CD4-positive, alpha-beta memory T cell (primary cell): ENCODE measurements at regions not wholly inside any gene's neighbourhood (a gene's known extent, or its start where the extent isn't known, plus 50 kb on each side); places are given as distances from the start of the nearest gene placed in this dataset.

Source experiments
- CTCF ChIA-PET: fragments of 350-600 bp; sonication (Branson Sonifier 250); formaldehyde crosslinking; loops from one replicate; lab custom pipeline; 2021; ENCODE audit warnings: inconsistent platforms; ENCODE audit not compliant: partially characterized antibody; lab: Charles Lee
- POLR2A ChIA-PET: fragments of 350-600 bp; sonication (Branson Sonifier 250); formaldehyde crosslinking; loops from one replicate; lab custom pipeline; 2021; ENCODE audit not compliant: partially characterized antibody; lab: Charles Lee
- DNase-seq, 5 donors: peaks; one replicate each; pipeline versions ENCODE4 v3.0.0 to v3.0.0-alpha.2; 2020 to 2022; ENCODE audit warnings: mixed read lengths in 1 of 5
- H3K27ac ChIP-seq: one replicate; pipeline ENCODE4 v1.7.0; 2013; ENCODE audit warnings: low read depth, low read length
- H3K27me3 ChIP-seq: 2 replicates; pipeline ENCODE4 v1.7.0; 2013; ENCODE audit warnings: mild to moderate bottlenecking, low read length, moderate library complexity; ENCODE audit not compliant: insufficient read depth
- H3K36me3 ChIP-seq: 2 replicates; pipeline ENCODE4 v1.7.0; 2013; ENCODE audit warnings: mild to moderate bottlenecking, low read length, moderate library complexity; ENCODE audit not compliant: insufficient read depth
- H3K4me1 ChIP-seq: 2 replicates; pipeline ENCODE4 v1.7.0; 2013; ENCODE audit warnings: mild to moderate bottlenecking, low read length, moderate library complexity; ENCODE audit not compliant: insufficient read depth
- H3K4me3 ChIP-seq, 2 donors: one replicate each; pipeline ENCODE4 v1.7.0; 2013; ENCODE audit warnings: low read length in 2 of 2, mild to moderate bottlenecking in 1 of 2
- H3K9me3 ChIP-seq, 2 donors: one replicate each; pipeline ENCODE4 v1.7.0; 2013; ENCODE audit warnings: low read length in 2 of 2, control low read depth in 1 of 2; ENCODE audit not compliant: control insufficient read depth in 1 of 2
- H3K27ac Mint-ChIP-seq, 7 donors: one replicate each; pipeline ENCODE4 v1.8.0; 2020 to 2021; ENCODE audit warnings: mixed read lengths in 7 of 7, mild to moderate bottlenecking in 6 of 7, inconsistent platforms in 3 of 7, moderate library complexity in 3 of 7
- H3K27me3 Mint-ChIP-seq, 2 donors: one replicate each; pipeline ENCODE4 v1.8.0; 2020 to 2021; ENCODE audit warnings: mixed read lengths in 2 of 2
- H3K36me3 Mint-ChIP-seq, 2 donors: one replicate each; pipeline ENCODE4 v1.8.0; 2020 to 2021; ENCODE audit warnings: mixed read lengths in 2 of 2, inconsistent platforms in 1 of 2, mild to moderate bottlenecking in 1 of 2
- H3K4me1 Mint-ChIP-seq, 4 donors: one replicate each; pipeline ENCODE4 v1.8.0; 2020 to 2021; ENCODE audit warnings: mixed read lengths in 4 of 4, mild to moderate bottlenecking in 1 of 4
- H3K4me3 Mint-ChIP-seq, 8 donors: one replicate each; pipeline ENCODE4 v1.8.0; 2020 to 2021; ENCODE audit warnings: mixed read lengths in 8 of 8, mild to moderate bottlenecking in 7 of 8, moderate library complexity in 6 of 8, inconsistent platforms in 3 of 8
- H3K9me3 Mint-ChIP-seq, 8 donors: one replicate each; pipeline ENCODE4 v1.8.0; 2020 to 2021; ENCODE audit warnings: mixed read lengths in 8 of 8, mild to moderate bottlenecking in 5 of 8, inconsistent platforms in 3 of 8, moderate library complexity in 1 of 8
- intact Hi-C: fragments of 100-400 bp; cut with micrococcal nuclease; formaldehyde crosslinking; loops from one replicate; pipeline ENCODE4 v1.15.1; 2023

- DNase-seq, result no peak
- H3K4me3 ChIP-seq, result no peak overlapping the region
- no peaks in the 10 kb centered on the region for H3K4me1 Mint-ChIP-seq
- intact Hi-C loops, result no loop called here
- H3K27ac Mint-ChIP-seq, result no peak overlapping the region
- H3K27me3 ChIP-seq, result no peaks in the 10 kb centered on the region
- H3K9me3 Mint-ChIP-seq, result peaks cover 0 to 2% (median 0%) of the 10 kb centered on the region in 8 donors
- ChIA-PET CTCF (no interaction called here), POLR2A (no interaction called here)
- no peaks in the 10 kb centered on the region for H3K36me3 Mint-ChIP-seq
- no peaks in the 10 kb centered on the region for H3K9me3 ChIP-seq
- H3K27ac ChIP-seq, result no peak overlapping the region
- peaks cover 5 to 26% of the 10 kb centered on the region in 2 donors for H3K27me3 Mint-ChIP-seq
- H3K36me3 ChIP-seq, result no peaks in the 10 kb centered on the region
- H3K4me1 ChIP-seq, result no peaks in the 10 kb centered on the region
- H3K4me3 Mint-ChIP-seq, result no peak overlapping the region
Measured at GRCh38 chr6:2594868-2595267, 155.9 kb downstream of the MYLK4 start.

GRCh38 chr6:2593167-2593566 lies 157.6 kb downstream of the MYLK4 start:
- Histone ChIP-seq H3K4me1 (no peaks in the 10 kb centered on the region), H3K36me3 (no peaks in the 10 kb centered on the region), H3K9me3 (no peaks in the 10 kb centered on the region), H3K27me3 (no peaks in the 10 kb centered on the region), H3K4me3 (no peak overlapping the region), H3K27ac (no peak overlapping the region)
- H3K4me1 Mint-ChIP-seq, result no peaks in the 10 kb centered on the region
- no peak overlapping the region for H3K4me3 Mint-ChIP-seq
- H3K36me3 Mint-ChIP-seq, result no peaks in the 10 kb centered on the region
- POLR2A ChIA-PET, result no interaction called here
- CTCF ChIA-PET, result no interaction called here
- H3K27ac Mint-ChIP-seq, result no peak overlapping the region
- intact Hi-C loops, result no loop called here
- H3K9me3 Mint-ChIP-seq, result peaks cover 0 to 2% (median 0%) of the 10 kb centered on the region in 8 donors
- H3K27me3 Mint-ChIP-seq, result peaks cover 6 to 28% of the 10 kb centered on the region in 2 donors
- DNase-seq, result no peak

GRCh38 chr6:2589171-2589661 lies 161.5 kb downstream of the MYLK4 start:
- POLR2A ChIA-PET, result no interaction called here
- H3K9me3 ChIP-seq, result no peaks in the 10 kb centered on the region
- Mint-ChIP-seq H3K4me1 (no peaks in the 10 kb centered on the region), H3K27me3 (peaks cover 2 to 20% of the 10 kb centered on the region in 2 donors), H3K4me3 (no peak overlapping the region), H3K9me3 (peaks cover 0 to 4% (median 0%) of the 10 kb centered on the region in 8 donors), H3K36me3 (no peaks in the 10 kb centered on the region), H3K27ac (no peak overlapping the region)
- H3K27me3 ChIP-seq, result no peaks in the 10 kb centered on the region
- H3K36me3 ChIP-seq, result no peaks in the 10 kb centered on the region
- DNase-seq, result no peak
- no peaks in the 10 kb centered on the region for H3K4me1 ChIP-seq
- H3K27ac ChIP-seq, result no peak overlapping the region
- no peak overlapping the region for H3K4me3 ChIP-seq
- CTCF ChIA-PET, result no interaction called here
- intact Hi-C loops, result no loop called here

- no peaks in the 10 kb centered on the region for H3K27me3 ChIP-seq
- ChIA-PET CTCF (no interaction called here), POLR2A (no interaction called here)
- no peak overlapping the region for H3K27ac ChIP-seq
- no peaks in the 10 kb centered on the region for H3K4me1 Mint-ChIP-seq
- H3K4me3 ChIP-seq, result no peak overlapping the region
- no peaks in the 10 kb centered on the region for H3K36me3 ChIP-seq
- no peaks in the 10 kb centered on the region for H3K9me3 ChIP-seq
- H3K9me3 Mint-ChIP-seq, result peaks cover 0 to 4% (median 0%) of the 10 kb centered on the region in 8 donors
- H3K36me3 Mint-ChIP-seq, result no peaks in the 10 kb centered on the region
- H3K4me1 ChIP-seq, result no peaks in the 10 kb centered on the region
- H3K27me3 Mint-ChIP-seq, result peaks cover 12 to 31% of the 10 kb centered on the region in 2 donors
- no peak for DNase-seq
- intact Hi-C loops, result no loop called here
- H3K27ac Mint-ChIP-seq, result no peak overlapping the region
- no peak overlapping the region for H3K4me3 Mint-ChIP-seq
Measured at GRCh38 chr6:2583459-2583858, 167.3 kb downstream of the MYLK4 start.

- H3K4me1 Mint-ChIP-seq, result no peaks in the 10 kb centered on the region
- Histone ChIP-seq H3K27me3 (no peaks in the 10 kb centered on the region), H3K4me1 (no peaks in the 10 kb centered on the region), H3K36me3 (no peaks in the 10 kb centered on the region), H3K9me3 (no peaks in the 10 kb centered on the region), H3K27ac (no peak overlapping the region), H3K4me3 (no peak overlapping the region)
- H3K27ac Mint-ChIP-seq, result no peak overlapping the region
- no peak overlapping the region for H3K4me3 Mint-ChIP-seq
- DNase-seq, result no peak
- POLR2A ChIA-PET, result no interaction called here
- H3K27me3 Mint-ChIP-seq, result peaks cover 12 to 28% of the 10 kb centered on the region in 2 donors
- H3K9me3 Mint-ChIP-seq, result peaks cover 0 to 4% (median 0%) of the 10 kb centered on the region in 8 donors
- CTCF ChIA-PET, result no interaction called here
- no peaks in the 10 kb centered on the region for H3K36me3 Mint-ChIP-seq
- intact Hi-C loops, result no loop called here
Measured at GRCh38 chr6:2582268-2582667, 168.5 kb downstream of the MYLK4 start.

GRCh38 chr6:2581611-2582010 lies 169.1 kb downstream of the MYLK4 start:
- no peak for DNase-seq
- no peaks in the 10 kb centered on the region for H3K4me1 ChIP-seq
- ChIA-PET CTCF (no interaction called here), POLR2A (no interaction called here)
- no peaks in the 10 kb centered on the region for H3K27me3 ChIP-seq
- no peak overlapping the region for H3K27ac ChIP-seq
- Mint-ChIP-seq H3K9me3 (peaks cover 0 to 4% (median 0%) of the 10 kb centered on the region in 8 donors), H3K36me3 (no peaks in the 10 kb centered on the region), H3K27me3 (peaks cover 12 to 28% of the 10 kb centered on the region in 2 donors), H3K27ac (no peak overlapping the region), H3K4me3 (no peak overlapping the region), H3K4me1 (no peaks in the 10 kb centered on the region)
- no peaks in the 10 kb centered on the region for H3K9me3 ChIP-seq
- intact Hi-C loops, result no loop called here
- H3K4me3 ChIP-seq, result no peak overlapping the region
- no peaks in the 10 kb centered on the region for H3K36me3 ChIP-seq

- no peak overlapping the region for H3K4me3 Mint-ChIP-seq
- no peaks in the 10 kb centered on the region for H3K36me3 Mint-ChIP-seq
- DNase-seq, result no peak
- no peaks in the 10 kb centered on the region for H3K27me3 ChIP-seq
- intact Hi-C loops, result no loop called here
- no peaks in the 10 kb centered on the region for H3K9me3 ChIP-seq
- H3K27me3 Mint-ChIP-seq, result peaks cover 12 to 28% of the 10 kb centered on the region in 2 donors
- no peak overlapping the region for H3K27ac ChIP-seq
- CTCF ChIA-PET, result interaction anchor here (1.0 kb wide), 1 partner anchor 10 kb away, joined by 3 read pairs; no protein-coding TSS in a partner anchor
- no peak overlapping the region for H3K4me3 ChIP-seq
- POLR2A ChIA-PET, result no interaction called here
- no peaks in the 10 kb centered on the region for H3K4me1 Mint-ChIP-seq
- H3K9me3 Mint-ChIP-seq, result peaks cover 0 to 4% (median 0%) of the 10 kb centered on the region in 8 donors
- H3K4me1 ChIP-seq, result no peaks in the 10 kb centered on the region
- no peak overlapping the region for H3K27ac Mint-ChIP-seq
- H3K36me3 ChIP-seq, result no peaks in the 10 kb centered on the region
Measured at GRCh38 chr6:2581011-2581410, 169.7 kb downstream of the MYLK4 start.
